SK-N-SH treated with all-trans-retinoic acid at 6 μM for 48 hours (cell line): ENCODE measurements at regions not wholly inside any gene's neighbourhood (a gene's known extent, or its start where the extent isn't known, plus 50 kb on each side); places are given as distances from the start of the nearest gene placed in this dataset.

ENCODE experiments used
- BACH2 ChIP-seq: fragments of 250-450 bp; sonication (Bioruptor Pico); IDR thresholded peaks from 2 replicates; pipeline ENCODE4 v1.9.0; 2021; ENCODE audit warnings: mild to moderate bottlenecking, borderline replicate concordance
- CSDC2 ChIP-seq: fragments of 250-450 bp; sonication (Bioruptor Pico); IDR thresholded peaks from 2 replicates; pipeline ENCODE4 v1.5.0; 2020; ENCODE audit warnings: mild to moderate bottlenecking, moderate library complexity
- PATZ1 ChIP-seq: fragments of 250-450 bp; sonication (Bioruptor Pico); IDR thresholded peaks from 2 replicates; pipeline ENCODE4 v1.8.0; 2020; ENCODE audit warnings: mild to moderate bottlenecking, moderate library complexity, borderline replicate concordance
- POU6F1 ChIP-seq: fragments of 250-450 bp; sonication (Bioruptor Pico); IDR thresholded peaks from 2 replicates; pipeline ENCODE4 v1.8.0; 2021; ENCODE audit warnings: low read depth, mild to moderate bottlenecking, moderate library complexity, borderline replicate concordance
- SNAI2 ChIP-seq: fragments of 250-450 bp; sonication (Bioruptor Pico); IDR thresholded peaks from 2 replicates; pipeline ENCODE4 v1.5.0; 2020; ENCODE audit warnings: mild to moderate bottlenecking, moderate library complexity
- TCF4 ChIP-seq: fragments of 250-450 bp; sonication (Bioruptor Pico); IDR thresholded peaks from 2 replicates; pipeline ENCODE4 v1.8.0; 2021; ENCODE audit warnings: mild to moderate bottlenecking, moderate library complexity, borderline replicate concordance
- ZFP30 ChIP-seq: fragments of 450-650 bp; formaldehyde crosslinking; IDR thresholded peaks from 2 replicates; pipeline ENCODE4 v1.5.0; 2022; ENCODE audit warnings: mild to moderate bottlenecking, moderate library complexity

- no peak for TF ChIP-seq CSDC2 (CRISPR knock-in tag)
- TF ChIP-seq POU6F1 (CRISPR knock-in tag), result no peak
- TF ChIP-seq ZFP30, result no peak
- no peak for TF ChIP-seq BACH2 (CRISPR knock-in tag)
- no peak for TF ChIP-seq PATZ1 (CRISPR knock-in tag)
- TF ChIP-seq TCF4, result no peak
- no peak for TF ChIP-seq SNAI2 (CRISPR knock-in tag)
Measured at GRCh38 chr5:109546461-109546860, 136.7 kb upstream of the PJA2 start.
